ENCODE measurements at regions not wholly inside any gene's neighbourhood (a gene's known extent, or its start where the extent isn't known, plus 50 kb on each side); places are given as distances from the start of the nearest gene placed in this dataset.

DNA sequence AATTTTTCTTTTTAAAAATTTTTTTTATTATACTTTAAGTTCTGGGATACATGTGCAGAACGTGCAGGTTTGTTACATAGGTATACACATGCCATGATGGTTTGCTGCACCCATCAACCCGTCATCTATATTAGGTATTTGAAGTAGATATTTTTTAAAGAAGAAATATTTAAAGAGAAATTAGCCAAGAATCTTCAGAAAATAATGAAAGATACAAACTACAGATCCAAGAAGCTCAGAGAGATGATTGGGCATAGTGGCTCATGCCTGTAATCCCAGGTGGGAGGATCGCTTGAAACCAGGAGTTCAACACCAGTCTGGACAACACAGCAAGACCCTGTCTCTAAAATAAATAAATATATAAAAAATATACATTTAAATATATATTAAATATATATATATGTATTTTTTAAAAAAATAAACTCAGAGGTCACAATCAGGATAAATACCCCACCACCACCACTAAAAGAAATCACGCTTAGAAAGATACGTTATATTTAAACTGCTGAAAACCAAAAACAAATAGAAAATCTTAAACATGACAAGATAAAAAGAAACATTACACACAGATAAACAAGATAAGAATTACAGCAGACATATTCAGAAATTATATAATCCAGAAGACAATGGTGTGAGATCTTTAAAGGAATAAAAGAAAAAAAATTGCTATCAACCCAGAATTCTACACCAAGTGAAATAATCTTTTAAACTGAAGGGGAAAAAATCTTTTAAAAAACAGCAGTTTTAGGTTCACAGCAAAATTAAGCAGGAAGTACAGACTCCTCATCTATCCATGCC lies 57.5 kb downstream of the CSF2 start:
- no peak for FAIRE-seq
- Histone ChIP-seq H2AFZ (ENCODE audit: low read depth, low read length) (no peak overlapping the region), H3K27me3 (ENCODE audit: insufficient read depth, low read length) (no peaks in the 10 kb centered on the region), H3K36me3 (ENCODE audit: insufficient read depth, low read length) (no peaks in the 10 kb centered on the region), H3K4me2 (ENCODE audit: low read length) (no peak overlapping the region), H4K20me1 (ENCODE audit: insufficient read depth, low read length) (no peaks in the 10 kb centered on the region), H3K9me3 (ENCODE audit: insufficient read depth, low read depth, low read length) (peaks cover 14% of the 10 kb centered on the region), H3K79me2 (ENCODE audit: insufficient read depth, low read length) (no peaks in the 10 kb centered on the region), H3K4me1 (ENCODE audit: insufficient read depth, low read length) (no peaks in the 10 kb centered on the region), H3K4me3 (ENCODE audit: insufficient read depth, low read depth, low read length) (no peak overlapping the region), H3K27ac (ENCODE audit: low read depth, low read length) (no peak overlapping the region), H3K9ac (ENCODE audit: low read length) (no peak overlapping the region)
- H3K27me3 Mint-ChIP-seq (ENCODE audit: low read depth, unreplicated experiment), result peaks cover 12% of the 10 kb centered on the region
- H3K27ac Mint-ChIP-seq (ENCODE audit: unreplicated experiment), result no peak overlapping the region
- no peaks in the 10 kb centered on the region for H3K4me1 Mint-ChIP-seq (ENCODE audit: low read depth, unreplicated experiment)
- no peak overlapping the region for H3K4me3 Mint-ChIP-seq (ENCODE audit: unreplicated experiment)
- TF ChIP-seq EZH2 (IDR thresholded peaks at IDR 0.05; ENCODE audit: insufficient read depth, low read length), result no peak
- peaks cover 1% of the 10 kb centered on the region for H3K9me3 Mint-ChIP-seq (ENCODE audit: unreplicated experiment)
- DNase-seq (ENCODE audit: low read depth), result no peak
- H3K36me3 Mint-ChIP-seq (ENCODE audit: low read depth, unreplicated experiment), result peaks cover 2% of the 10 kb centered on the region

DNA sequence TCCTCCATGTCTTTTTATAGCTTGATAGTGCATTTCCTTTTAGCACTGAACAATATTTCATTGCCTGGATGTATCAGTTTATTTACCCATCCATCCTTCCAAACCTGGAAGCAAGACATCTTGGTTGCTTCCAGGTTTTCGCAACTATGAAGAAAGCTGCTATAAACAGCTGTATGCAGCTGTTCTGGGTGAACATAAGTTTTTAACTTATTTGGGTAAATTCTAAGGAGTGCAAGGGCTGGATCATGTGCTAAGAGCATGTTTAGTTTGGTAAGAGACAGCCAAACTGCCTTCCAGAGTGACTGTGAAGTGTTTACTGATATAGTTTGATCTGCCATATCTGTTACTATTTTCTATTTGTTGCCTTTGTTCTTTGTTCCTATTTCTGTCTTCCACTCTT lies 58.5 kb downstream of the CSF2 start:
- no peak for DNase-seq (ENCODE audit: low read depth)
- Histone ChIP-seq H4K20me1 (ENCODE audit: insufficient read depth, low read length) (no peaks in the 10 kb centered on the region), H3K9me3 (ENCODE audit: insufficient read depth, low read depth, low read length) (peaks cover 14% of the 10 kb centered on the region), H3K36me3 (ENCODE audit: insufficient read depth, low read length) (no peaks in the 10 kb centered on the region), H3K4me2 (ENCODE audit: low read length) (no peak overlapping the region), H3K4me3 (ENCODE audit: insufficient read depth, low read depth, low read length) (no peak overlapping the region), H2AFZ (ENCODE audit: low read depth, low read length) (no peak overlapping the region), H3K9ac (ENCODE audit: low read length) (no peak overlapping the region), H3K27ac (ENCODE audit: low read depth, low read length) (no peak overlapping the region), H3K4me1 (ENCODE audit: insufficient read depth, low read length) (no peaks in the 10 kb centered on the region), H3K27me3 (ENCODE audit: insufficient read depth, low read length) (no peaks in the 10 kb centered on the region), H3K79me2 (ENCODE audit: insufficient read depth, low read length) (no peaks in the 10 kb centered on the region)
- TF ChIP-seq EZH2 (IDR thresholded peaks at IDR 0.05; ENCODE audit: insufficient read depth, low read length), result no peak
- TF ChIP-seq, protein P1, sequence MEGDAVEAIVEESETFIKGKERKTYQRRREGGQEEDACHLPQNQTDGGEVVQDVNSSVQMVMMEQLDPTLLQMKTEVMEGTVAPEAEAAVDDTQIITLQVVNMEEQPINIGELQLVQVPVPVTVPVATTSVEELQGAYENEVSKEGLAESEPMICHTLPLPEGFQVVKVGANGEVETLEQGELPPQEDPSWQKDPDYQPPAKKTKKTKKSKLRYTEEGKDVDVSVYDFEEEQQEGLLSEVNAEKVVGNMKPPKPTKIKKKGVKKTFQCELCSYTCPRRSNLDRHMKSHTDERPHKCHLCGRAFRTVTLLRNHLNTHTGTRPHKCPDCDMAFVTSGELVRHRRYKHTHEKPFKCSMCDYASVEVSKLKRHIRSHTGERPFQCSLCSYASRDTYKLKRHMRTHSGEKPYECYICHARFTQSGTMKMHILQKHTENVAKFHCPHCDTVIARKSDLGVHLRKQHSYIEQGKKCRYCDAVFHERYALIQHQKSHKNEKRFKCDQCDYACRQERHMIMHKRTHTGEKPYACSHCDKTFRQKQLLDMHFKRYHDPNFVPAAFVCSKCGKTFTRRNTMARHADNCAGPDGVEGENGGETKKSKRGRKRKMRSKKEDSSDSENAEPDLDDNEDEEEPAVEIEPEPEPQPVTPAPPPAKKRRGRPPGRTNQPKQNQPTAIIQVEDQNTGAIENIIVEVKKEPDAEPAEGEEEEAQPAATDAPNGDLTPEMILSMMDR (IDR thresholded peaks at IDR 0.05; ENCODE audit: insufficient read depth, low read depth, low read length), result no peak
- Mint-ChIP-seq H3K9me3 (ENCODE audit: unreplicated experiment) (peaks cover 1% of the 10 kb centered on the region), H3K27ac (ENCODE audit: unreplicated experiment) (no peak overlapping the region), H3K4me1 (ENCODE audit: low read depth, unreplicated experiment) (no peaks in the 10 kb centered on the region), H3K27me3 (ENCODE audit: low read depth, unreplicated experiment) (peaks cover 9% of the 10 kb centered on the region), H3K36me3 (ENCODE audit: low read depth, unreplicated experiment) (peaks cover 2% of the 10 kb centered on the region), H3K4me3 (ENCODE audit: unreplicated experiment) (no peak overlapping the region)
- FAIRE-seq, result no peak

DNA sequence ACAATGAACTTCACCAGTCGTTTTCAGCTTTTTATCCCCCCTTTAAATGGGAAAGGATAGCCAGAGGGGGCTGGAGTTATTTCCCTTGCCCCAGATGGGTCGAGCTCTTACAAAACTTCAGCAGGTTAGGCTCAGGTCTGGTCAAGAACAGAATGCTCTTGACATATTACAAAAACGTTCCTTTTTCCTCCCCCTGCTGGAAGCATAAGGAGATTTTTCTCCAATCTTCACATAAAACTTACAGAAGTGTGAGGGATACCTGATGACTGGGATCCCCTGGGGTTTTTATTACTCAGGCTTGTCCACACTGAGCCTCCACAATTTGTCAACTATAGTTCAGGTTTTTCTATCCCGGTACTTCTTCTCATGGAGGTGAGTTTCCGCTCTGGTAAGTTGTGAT lies 60.8 kb downstream of the CSF2 start:
- H3K27me3 ChIP-seq (ENCODE audit: insufficient read depth, low read length), result no peaks in the 10 kb centered on the region
- no peak overlapping the region for H3K9ac ChIP-seq (ENCODE audit: low read length)
- Mint-ChIP-seq H3K27ac (ENCODE audit: unreplicated experiment) (no peak overlapping the region), H3K36me3 (ENCODE audit: low read depth, unreplicated experiment) (no peaks in the 10 kb centered on the region), H3K9me3 (ENCODE audit: unreplicated experiment) (peaks cover 1% of the 10 kb centered on the region), H3K27me3 (ENCODE audit: low read depth, unreplicated experiment) (peaks cover 1% of the 10 kb centered on the region), H3K4me1 (ENCODE audit: low read depth, unreplicated experiment) (no peaks in the 10 kb centered on the region), H3K4me3 (ENCODE audit: unreplicated experiment) (no peak overlapping the region)
- H3K79me2 ChIP-seq (ENCODE audit: insufficient read depth, low read length), result no peaks in the 10 kb centered on the region
- H3K4me2 ChIP-seq (ENCODE audit: low read length), result no peak overlapping the region
- H3K9me3 ChIP-seq (ENCODE audit: insufficient read depth, low read depth, low read length), result peaks cover 11% of the 10 kb centered on the region
- no peak overlapping the region for H3K27ac ChIP-seq (ENCODE audit: low read depth, low read length)
- FAIRE-seq, result no peak
- no peaks in the 10 kb centered on the region for H4K20me1 ChIP-seq (ENCODE audit: insufficient read depth, low read length)
- H3K36me3 ChIP-seq (ENCODE audit: insufficient read depth, low read length), result no peaks in the 10 kb centered on the region
- H3K4me3 ChIP-seq (ENCODE audit: insufficient read depth, low read depth, low read length), result no peak overlapping the region
- no peak for DNase-seq (ENCODE audit: low read depth)
- no peaks in the 10 kb centered on the region for H3K4me1 ChIP-seq (ENCODE audit: insufficient read depth, low read length)
- TF ChIP-seq, protein P1 (IDR thresholded peaks at IDR 0.05; ENCODE audit: insufficient read depth, low read depth, low read length), result peak; percentile 23
- TF ChIP-seq EZH2 (IDR thresholded peaks at IDR 0.05; ENCODE audit: insufficient read depth, low read length), result no peak
- no peak overlapping the region for H2AFZ ChIP-seq (ENCODE audit: low read depth, low read length)

All from astrocyte (in vitro differentiated cells and primary cell).